HG03139 (cell line): ENCODE measurements at regions not wholly inside any gene's neighbourhood (a gene's known extent, or its start where the extent isn't known, plus 50 kb on each side); places are given as distances from the start of the nearest gene placed in this dataset.

ENCODE experiments used
- ATAC-seq: cut with Tn5 transposase; IDR thresholded peaks from one replicate; pipeline ENCODE4 v1.9.1; 2021; ENCODE audit not compliant: unreplicated experiment

GRCh38 chr18:29146068-29146467 lies 969.1 kb upstream of the CDH2 start:
- no peak for ATAC-seq

GRCh38 chr18:29140590-29140989 lies 963.7 kb upstream of the CDH2 start:
- no peak for ATAC-seq

GRCh38 chr18:29137773-29138495 lies 961.0 kb upstream of the CDH2 start:
- no peak for ATAC-seq

GRCh38 chr18:29123706-29124530 lies 947.0 kb upstream of the CDH2 start:
- ATAC-seq: no peak

GRCh38 chr18:29104671-29105070 lies 927.7 kb upstream of the CDH2 start:
- ATAC-seq: no peak

- ATAC-seq: no peak
Observed at GRCh38 chr18:29104227-29104626, 927.3 kb upstream of the CDH2 start.

- no peak for ATAC-seq
Observed at GRCh38 chr18:29096079-29096770, 919.3 kb upstream of the CDH2 start.

- no peak for ATAC-seq
Observed at GRCh38 chr18:29087616-29088246, 910.8 kb upstream of the CDH2 start.

- no peak for ATAC-seq
Observed at GRCh38 chr18:29084120-29084519, 907.2 kb upstream of the CDH2 start.

- ATAC-seq: no peak
Observed at GRCh38 chr18:29083545-29083944, 906.6 kb upstream of the CDH2 start.

GRCh38 chr18:29080946-29081345 lies 904.0 kb upstream of the CDH2 start:
- ATAC-seq: no peak

GRCh38 chr18:29078273-29078672 lies 901.3 kb upstream of the CDH2 start:
- no peak for ATAC-seq

GRCh38 chr18:29077344-29077743 lies 900.4 kb upstream of the CDH2 start:
- ATAC-seq: no peak

- no peak for ATAC-seq
Observed at GRCh38 chr18:29076645-29077044, 899.7 kb upstream of the CDH2 start.

GRCh38 chr18:29074147-29074546 lies 897.2 kb upstream of the CDH2 start:
- no peak for ATAC-seq

- ATAC-seq: no peak
Observed at GRCh38 chr18:29071869-29072268, 894.9 kb upstream of the CDH2 start.

- no peak for ATAC-seq
Observed at GRCh38 chr18:29063346-29063745, 886.4 kb upstream of the CDH2 start.

- no peak for ATAC-seq
Observed at GRCh38 chr18:29062921-29063320, 886.0 kb upstream of the CDH2 start.

- ATAC-seq: no peak
Observed at GRCh38 chr18:29060349-29060748, 883.4 kb upstream of the CDH2 start.

- no peak for ATAC-seq
Observed at GRCh38 chr18:29057703-29058102, 880.8 kb upstream of the CDH2 start.

GRCh38 chr18:29056800-29057199 lies 879.9 kb upstream of the CDH2 start:
- no peak for ATAC-seq
